Osteocyte (in vitro differentiated cells): ENCODE measurements at regions not wholly inside any gene's neighbourhood (a gene's known extent, or its start where the extent isn't known, plus 50 kb on each side); places are given as distances from the start of the nearest gene placed in this dataset.

ENCODE experiments used
- DNase-seq: peaks from one replicate; pipeline ENCODE4 v3.0.0; 2021; ENCODE audit warnings: mixed read lengths; ENCODE audit not compliant: unreplicated experiment; ENCODE audit errors: extremely low spot score
- H3K27ac Mint-ChIP-seq: one replicate; pipeline ENCODE4 v1.8.0; 2021; ENCODE audit warnings: mild to moderate bottlenecking, mixed read lengths; ENCODE audit not compliant: unreplicated experiment
- H3K27me3 Mint-ChIP-seq: one replicate; pipeline ENCODE4 v1.8.0; 2021; ENCODE audit warnings: mixed read lengths; ENCODE audit not compliant: unreplicated experiment
- H3K36me3 Mint-ChIP-seq: one replicate; pipeline ENCODE4 v1.8.0; 2021; ENCODE audit warnings: mixed read lengths; ENCODE audit not compliant: unreplicated experiment
- H3K4me1 Mint-ChIP-seq: one replicate; pipeline ENCODE4 v1.8.0; 2021; ENCODE audit warnings: mixed read lengths; ENCODE audit not compliant: unreplicated experiment
- H3K4me3 Mint-ChIP-seq: one replicate; pipeline ENCODE4 v1.8.0; 2021; ENCODE audit warnings: mild to moderate bottlenecking, moderate library complexity, mixed read lengths; ENCODE audit not compliant: unreplicated experiment
- H3K9me3 Mint-ChIP-seq: one replicate; pipeline ENCODE4 v1.8.0; 2021; ENCODE audit warnings: mixed read lengths; ENCODE audit not compliant: unreplicated experiment
- TF ChIP-seq, protein P1 (sequence below): fragments of 200-600 bp; sonication (generic); IDR thresholded peaks from 2 replicates; pipeline ENCODE4 v1.5.0; 2021; ENCODE audit warnings: antibody characterized with exemption, mild to moderate bottlenecking, moderate library complexity

DNA sequence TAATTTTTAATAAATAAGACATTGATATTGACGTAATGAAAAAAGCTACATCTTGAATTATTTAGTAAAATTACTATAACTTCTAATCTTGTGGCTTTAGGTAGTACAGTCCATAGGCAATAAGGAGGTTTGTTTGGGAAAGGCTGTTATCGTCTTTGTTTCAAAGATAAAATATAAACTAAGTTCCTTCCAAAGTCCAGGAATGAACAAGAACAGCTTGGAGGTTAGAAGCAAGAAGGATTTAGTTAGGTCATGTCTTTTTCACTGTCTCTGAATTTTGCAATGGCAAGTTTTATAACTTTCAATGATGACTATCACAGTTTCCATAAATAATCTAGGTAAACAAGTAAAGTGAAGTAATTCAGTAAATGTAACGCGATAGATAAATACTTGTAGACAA lies 106.9 kb upstream of the OLFM3 start:
- Mint-ChIP-seq H3K9me3 (peaks cover under 1% of the 10 kb centered on the region), H3K27ac (no peak overlapping the region), H3K36me3 (no peaks in the 10 kb centered on the region), H3K4me3 (no peak overlapping the region), H3K27me3 (no peaks in the 10 kb centered on the region), H3K4me1 (no peaks in the 10 kb centered on the region)
- DNase-seq: no peak
- TF ChIP-seq, protein P1, sequence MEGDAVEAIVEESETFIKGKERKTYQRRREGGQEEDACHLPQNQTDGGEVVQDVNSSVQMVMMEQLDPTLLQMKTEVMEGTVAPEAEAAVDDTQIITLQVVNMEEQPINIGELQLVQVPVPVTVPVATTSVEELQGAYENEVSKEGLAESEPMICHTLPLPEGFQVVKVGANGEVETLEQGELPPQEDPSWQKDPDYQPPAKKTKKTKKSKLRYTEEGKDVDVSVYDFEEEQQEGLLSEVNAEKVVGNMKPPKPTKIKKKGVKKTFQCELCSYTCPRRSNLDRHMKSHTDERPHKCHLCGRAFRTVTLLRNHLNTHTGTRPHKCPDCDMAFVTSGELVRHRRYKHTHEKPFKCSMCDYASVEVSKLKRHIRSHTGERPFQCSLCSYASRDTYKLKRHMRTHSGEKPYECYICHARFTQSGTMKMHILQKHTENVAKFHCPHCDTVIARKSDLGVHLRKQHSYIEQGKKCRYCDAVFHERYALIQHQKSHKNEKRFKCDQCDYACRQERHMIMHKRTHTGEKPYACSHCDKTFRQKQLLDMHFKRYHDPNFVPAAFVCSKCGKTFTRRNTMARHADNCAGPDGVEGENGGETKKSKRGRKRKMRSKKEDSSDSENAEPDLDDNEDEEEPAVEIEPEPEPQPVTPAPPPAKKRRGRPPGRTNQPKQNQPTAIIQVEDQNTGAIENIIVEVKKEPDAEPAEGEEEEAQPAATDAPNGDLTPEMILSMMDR: no peak

- Mint-ChIP-seq H3K4me1 (no peaks in the 10 kb centered on the region), H3K36me3 (no peaks in the 10 kb centered on the region), H3K4me3 (no peak overlapping the region), H3K27me3 (no peaks in the 10 kb centered on the region), H3K9me3 (no peaks in the 10 kb centered on the region), H3K27ac (no peak overlapping the region)
- DNase-seq: no peak
- TF ChIP-seq, protein P1: no peak
Observed at GRCh38 chr1:102102276-102102780, 105.6 kb upstream of the OLFM3 start.

DNA sequence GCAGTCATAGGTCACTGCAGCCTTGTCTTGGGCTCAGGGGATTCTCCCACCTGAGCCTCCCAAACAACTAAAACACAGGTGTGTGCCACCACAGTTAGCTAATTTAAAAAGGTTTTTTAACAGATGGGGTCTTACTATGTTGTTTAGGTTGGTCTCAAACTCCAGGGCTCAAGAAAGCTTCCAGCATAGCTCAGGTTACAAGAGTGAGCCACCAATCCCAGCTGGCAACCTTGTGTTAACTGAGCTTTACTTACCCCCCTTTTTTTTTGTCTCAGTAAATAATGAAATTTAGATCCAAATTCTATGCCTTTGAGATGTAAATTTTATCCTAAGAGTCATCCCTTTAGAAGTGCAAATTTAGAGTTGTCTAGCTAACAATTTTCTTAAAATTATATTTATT lies 103.9 kb upstream of the OLFM3 start:
- TF ChIP-seq, protein P1: no peak
- H3K4me3 Mint-ChIP-seq: no peak overlapping the region
- H3K4me1 Mint-ChIP-seq: no peaks in the 10 kb centered on the region
- no peak for DNase-seq
- no peaks in the 10 kb centered on the region for H3K9me3 Mint-ChIP-seq
- H3K27me3 Mint-ChIP-seq: no peaks in the 10 kb centered on the region
- no peaks in the 10 kb centered on the region for H3K36me3 Mint-ChIP-seq
- no peak overlapping the region for H3K27ac Mint-ChIP-seq

- TF ChIP-seq, protein P1: no peak
- Mint-ChIP-seq H3K4me1 (no peaks in the 10 kb centered on the region), H3K4me3 (no peak overlapping the region), H3K9me3 (no peaks in the 10 kb centered on the region), H3K27ac (no peak overlapping the region), H3K27me3 (no peaks in the 10 kb centered on the region), H3K36me3 (no peaks in the 10 kb centered on the region)
- no peak for DNase-seq
Observed at GRCh38 chr1:102099916-102100315, 103.2 kb upstream of the OLFM3 start.

GRCh38 chr1:102098536-102098935 lies 101.8 kb upstream of the OLFM3 start:
- Mint-ChIP-seq H3K27me3 (no peaks in the 10 kb centered on the region), H3K4me3 (no peak overlapping the region), H3K27ac (no peak overlapping the region), H3K4me1 (no peaks in the 10 kb centered on the region), H3K36me3 (no peaks in the 10 kb centered on the region), H3K9me3 (no peaks in the 10 kb centered on the region)
- TF ChIP-seq, protein P1: no peak
- no peak for DNase-seq
